Heart left ventricle (tissue), 16 donors: ENCODE measurements at regions not wholly inside any gene's neighbourhood (a gene's known extent, or its start where the extent isn't known, plus 50 kb on each side); places are given as distances from the start of the nearest gene placed in this dataset.

Experiments used
- ATAC-seq, 4 donors: fragments of 200-7000 bp; cut with Tn5 transposase; one replicate each; pipeline ENCODE4 v1.9.1; 2020 to 2022; ENCODE audit warnings: moderate library complexity in 4 of 4, mild to moderate bottlenecking in 3 of 4, moderate number of reproducible peaks in 1 of 4
- DNase-seq, 5 donors: peaks; one replicate each; pipeline ENCODE4 v3.0.0-alpha.2; 2020
- H3K27ac ChIP-seq, 12 donors: fragments of 200-600 bp; sonication (generic) in 4 of 12; one replicate each; pipeline versions ENCODE4 v1.5.0 to v1.8.0; 2016 to 2022; ENCODE audit warnings: mild to moderate bottlenecking in 2 of 12
- H3K27me3 ChIP-seq, 9 donors: fragments of 200-600 bp; sonication (generic) in 2 of 9; one replicate each; pipeline versions ENCODE4 v1.5.1 to v1.8.0; 2016 to 2022; ENCODE audit warnings: mild to moderate bottlenecking in 3 of 9
- H3K36me3 ChIP-seq, 9 donors: fragments of 200-600 bp; sonication (generic) in 2 of 9; one replicate each; pipeline versions ENCODE4 v1.5.0 to v1.8.0; 2018 to 2022; ENCODE audit warnings: mild to moderate bottlenecking in 2 of 9
- H3K4me1 ChIP-seq, 12 donors: fragments of 200-600 bp; sonication (generic) in 4 of 12; one replicate each; pipeline versions ENCODE4 v1.5.0 to v1.8.0; 2016 to 2022; ENCODE audit warnings: mild to moderate bottlenecking in 3 of 12
- H3K4me3 ChIP-seq, 12 donors: fragments of 200-600 bp; sonication (generic) in 4 of 12; one replicate each; pipeline versions ENCODE4 v1.5.0 to v1.8.0; 2017 to 2022; ENCODE audit warnings: mild to moderate bottlenecking in 9 of 12, moderate library complexity in 4 of 12
- H3K9me3 ChIP-seq, 12 donors: fragments of 200-600 bp; sonication (generic) in 4 of 12; one replicate each; pipeline versions ENCODE4 v1.5.0 to v1.8.0; 2016 to 2022; ENCODE audit warnings: mild to moderate bottlenecking in 1 of 12
- CTCF ChIP-seq, 12 donors: fragments of 200-600 bp; sonication (generic) in 4 of 12; IDR thresholded peaks; one replicate each; pipeline versions ENCODE4 v1.5.0 to v1.8.0; 2018 to 2022; ENCODE audit warnings: antibody characterized with exemption in 12 of 12, mild to moderate bottlenecking in 5 of 12
- POLR2A ChIP-seq, 2 donors: fragments of 450-650 bp; IDR thresholded peaks; one replicate each; pipeline ENCODE4 v1.6.1; 2017; ENCODE audit warnings: antibody characterized with exemption in 2 of 2, mild to moderate bottlenecking in 2 of 2, moderate library complexity in 2 of 2
- WGBS, 4 donors: extraction: QIAGEN DNeasy Blood & Tissue Kit in 2 of 4; methylation state at CpG; one replicate each; pipeline versions ENCODE4 v1.1.5 to v1.1.7; 2013 to 2018; 5-methylcytosine and 5-hydroxymethylcytosine counted together
- intact Hi-C, 10 donors: fragments of 100-400 bp; cut with DNase I; formaldehyde crosslinking; loops; one replicate each; pipeline versions ENCODE4 v1.11.1 to v1.14.2; 2022
- donor health status: ischemic (EF 13 %, LVEDD 7.1; RV severe dilation, severe dysfunction).
- donor health status: healthy with polysubstance abuse.
- donor health status: DM: no; HTN: yes; CAD: no.
- donor health status: DM: no; HTN: no; CAD: no.
- donor health status: ischemic (EF 25% LVEDD 6.9; RV normal size, moderate dysfunction).
- donor health status: ischemic (EF 25% LVEDD 5.7; RV mildly dilated, moderate dysfunction).
- donor health status: healthy.
- donor health status: DM: yes; HTN: yes; CAD: no.
- donor health status: ischemic (EF 35%, LVEDD 5.7; RV mildly dilated, moderate dysfunction).
- donor health status: nonischemic (EF 11% LVEDD 7.7; RV severe dilation, severe dysfunction).
- donor health status: DM: yes; HTN: yes; CAD: no.
- donor health status: PGD.
- donor health status: ischemic (EF 29% LVEDD 5.4; RV normal size, mild dysfunction).
- donor health status: nonischemic (EF 23%, LVEDD 6.1; RV moderate dilation, normal function).

GRCh38 chr2:146235158-146235557 is 1609.7 kb upstream of the ACVR2A start:
- ATAC-seq (no peak), DNase-seq (no peak)
- intact Hi-C loops: no loop called here
- H3K9me3 ChIP-seq: no peaks in the 10 kb centered on the region
- TF ChIP-seq CTCF (IDR thresholded peaks at IDR 0.05) (no peak), POLR2A (IDR thresholded peaks at IDR 0.05) (no peak)
- no peaks in the 10 kb centered on the region for H3K4me1 ChIP-seq
- no peaks in the 10 kb centered on the region for H3K27me3 ChIP-seq
- 77 to 85% (median 83%) methylated on average over 3 of the region's 3 CpGs for WGBS, 4 donors
- no peak overlapping the region for H3K27ac ChIP-seq
- no peak overlapping the region for H3K4me3 ChIP-seq
- no peaks in the 10 kb centered on the region for H3K36me3 ChIP-seq

GRCh38 chr2:146229508-146230155 is 1615.2 kb upstream of the ACVR2A start:
- 84 to 87% (median 85%) methylated on average over 4 of the region's 4 CpGs for WGBS, 4 donors
- Histone ChIP-seq H3K27me3 (no peaks in the 10 kb centered on the region), H3K9me3 (no peaks in the 10 kb centered on the region), H3K4me1 (no peaks in the 10 kb centered on the region), H3K27ac (no peak overlapping the region), H3K4me3 (no peak overlapping the region), H3K36me3 (no peaks in the 10 kb centered on the region)
- ATAC-seq: no peak
- no peak for TF ChIP-seq CTCF (IDR thresholded peaks at IDR 0.05)
- intact Hi-C loops: no loop called here
- no peak for DNase-seq

GRCh38 chr2:146228466-146229058 is 1616.3 kb upstream of the ACVR2A start:
- no peaks in the 10 kb centered on the region for H3K36me3 ChIP-seq
- H3K27me3 ChIP-seq: no peaks in the 10 kb centered on the region
- H3K4me1 ChIP-seq: no peaks in the 10 kb centered on the region
- intact Hi-C loops: no loop called here
- no peak overlapping the region for H3K27ac ChIP-seq
- WGBS, 4 donors: 62 to 71% (median 70%) methylated on average over 4 of the region's 4 CpGs
- TF ChIP-seq CTCF (IDR thresholded peaks at IDR 0.05) (no peak), POLR2A (IDR thresholded peaks at IDR 0.05) (no peak)
- no peak overlapping the region for H3K4me3 ChIP-seq
- DNase-seq (no peak), ATAC-seq (no peak)
- H3K9me3 ChIP-seq: no peaks in the 10 kb centered on the region

GRCh38 chr2:146228020-146228393 is 1616.8 kb upstream of the ACVR2A start:
- intact Hi-C loops: no loop called here
- Histone ChIP-seq H3K36me3 (no peaks in the 10 kb centered on the region), H3K4me1 (no peaks in the 10 kb centered on the region), H3K9me3 (no peaks in the 10 kb centered on the region), H3K4me3 (no peak overlapping the region), H3K27ac (no peak overlapping the region), H3K27me3 (no peaks in the 10 kb centered on the region)
- TF ChIP-seq CTCF (IDR thresholded peaks at IDR 0.05): no peak
- TF ChIP-seq POLR2A (IDR thresholded peaks at IDR 0.05): no peak
- 71 to 81% (median 74%) methylated on average over 1 of the region's 1 CpG for WGBS, 4 donors
- ATAC-seq: no peak
- DNase-seq: no peak
